ENCODE measurements at regions not wholly inside any gene's neighbourhood (a gene's known extent, or its start where the extent isn't known, plus 50 kb on each side); places are given as distances from the start of the nearest gene placed in this dataset.

DNA sequence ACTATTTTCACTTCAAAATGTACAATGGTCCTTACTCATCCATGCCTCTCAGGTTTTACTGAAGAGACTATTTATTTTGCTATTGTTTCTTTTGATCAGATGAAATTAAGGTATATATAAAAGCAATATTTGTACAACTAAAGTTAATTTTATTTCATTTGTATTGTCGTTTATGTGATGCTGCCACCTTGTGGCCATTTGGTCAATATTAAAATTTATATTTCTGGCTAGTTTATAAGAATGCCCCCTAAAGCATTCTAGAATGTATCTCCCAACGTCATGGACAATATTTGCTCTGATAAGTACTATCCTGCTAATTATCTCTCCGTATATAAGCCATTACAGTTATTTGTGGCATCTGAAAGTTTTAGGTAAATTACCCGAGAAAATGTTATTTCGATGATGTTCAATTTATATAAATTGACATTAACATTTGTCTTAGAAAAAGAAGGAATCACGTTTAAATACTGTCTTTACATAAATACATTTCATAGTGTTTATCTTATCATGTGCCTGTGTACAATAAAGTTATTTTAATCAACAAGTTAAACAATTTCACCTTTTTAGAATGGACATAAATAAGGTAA is 680.0 kb downstream of the TAF11L14 start:
- no peaks in the 10 kb centered on the region for H3K27me3 ChIP-seq (ENCODE audit: control insufficient read depth, insufficient read depth, low read length)
- H3K9me3 ChIP-seq (ENCODE audit: control insufficient read depth, insufficient read depth, low read depth, low read length) = no peaks in the 10 kb centered on the region
- DNase-seq (ENCODE audit: low read depth in 2 of 2) = peak; percentile 22 to 45
- H3K4me3 ChIP-seq (replicated peaks in 1 of 4; ENCODE audit: control extremely low read depth in 1 of 4, insufficient read depth in 1 of 4, low read depth in 3 of 4, low read length in 4 of 4) = no peak overlapping the region
- H2AFZ ChIP-seq (ENCODE audit: low read length) = no peak overlapping the region
- H3K36me3 ChIP-seq (ENCODE audit: control insufficient read depth, insufficient read depth, low read length) = no peaks in the 10 kb centered on the region
- H3K79me2 ChIP-seq (ENCODE audit: control insufficient read depth, insufficient read depth, low read length) = no peaks in the 10 kb centered on the region
- no peak overlapping the region for H3K4me2 ChIP-seq (ENCODE audit: extremely low read depth, insufficient read depth, low read length)
- H3K9ac ChIP-seq (ENCODE audit: insufficient read depth, low read length) = no peak overlapping the region
- no peaks in the 10 kb centered on the region for H3K4me1 ChIP-seq (ENCODE audit: control insufficient read depth, extremely low read depth, insufficient read depth, low read length)
- H3K27ac ChIP-seq (ENCODE audit: insufficient read depth, low read length) = no peak overlapping the region
- no peak for TF ChIP-seq EZH2 (IDR thresholded peaks at IDR 0.05; ENCODE audit: low read length, missing control alignments)
- TF ChIP-seq, protein P1, sequence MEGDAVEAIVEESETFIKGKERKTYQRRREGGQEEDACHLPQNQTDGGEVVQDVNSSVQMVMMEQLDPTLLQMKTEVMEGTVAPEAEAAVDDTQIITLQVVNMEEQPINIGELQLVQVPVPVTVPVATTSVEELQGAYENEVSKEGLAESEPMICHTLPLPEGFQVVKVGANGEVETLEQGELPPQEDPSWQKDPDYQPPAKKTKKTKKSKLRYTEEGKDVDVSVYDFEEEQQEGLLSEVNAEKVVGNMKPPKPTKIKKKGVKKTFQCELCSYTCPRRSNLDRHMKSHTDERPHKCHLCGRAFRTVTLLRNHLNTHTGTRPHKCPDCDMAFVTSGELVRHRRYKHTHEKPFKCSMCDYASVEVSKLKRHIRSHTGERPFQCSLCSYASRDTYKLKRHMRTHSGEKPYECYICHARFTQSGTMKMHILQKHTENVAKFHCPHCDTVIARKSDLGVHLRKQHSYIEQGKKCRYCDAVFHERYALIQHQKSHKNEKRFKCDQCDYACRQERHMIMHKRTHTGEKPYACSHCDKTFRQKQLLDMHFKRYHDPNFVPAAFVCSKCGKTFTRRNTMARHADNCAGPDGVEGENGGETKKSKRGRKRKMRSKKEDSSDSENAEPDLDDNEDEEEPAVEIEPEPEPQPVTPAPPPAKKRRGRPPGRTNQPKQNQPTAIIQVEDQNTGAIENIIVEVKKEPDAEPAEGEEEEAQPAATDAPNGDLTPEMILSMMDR (conservative IDR thresholded peaks at IDR 0.05 in 1 of 2, IDR thresholded peaks at IDR 0.05 in 1 of 2; ENCODE audit: low read depth in 1 of 2, low read length in 2 of 2) = peak in 1 of 2 donors; percentile 41
- no peaks in the 10 kb centered on the region for H4K20me1 ChIP-seq (ENCODE audit: control insufficient read depth, extremely low read depth, insufficient read depth, low read length)

DNA sequence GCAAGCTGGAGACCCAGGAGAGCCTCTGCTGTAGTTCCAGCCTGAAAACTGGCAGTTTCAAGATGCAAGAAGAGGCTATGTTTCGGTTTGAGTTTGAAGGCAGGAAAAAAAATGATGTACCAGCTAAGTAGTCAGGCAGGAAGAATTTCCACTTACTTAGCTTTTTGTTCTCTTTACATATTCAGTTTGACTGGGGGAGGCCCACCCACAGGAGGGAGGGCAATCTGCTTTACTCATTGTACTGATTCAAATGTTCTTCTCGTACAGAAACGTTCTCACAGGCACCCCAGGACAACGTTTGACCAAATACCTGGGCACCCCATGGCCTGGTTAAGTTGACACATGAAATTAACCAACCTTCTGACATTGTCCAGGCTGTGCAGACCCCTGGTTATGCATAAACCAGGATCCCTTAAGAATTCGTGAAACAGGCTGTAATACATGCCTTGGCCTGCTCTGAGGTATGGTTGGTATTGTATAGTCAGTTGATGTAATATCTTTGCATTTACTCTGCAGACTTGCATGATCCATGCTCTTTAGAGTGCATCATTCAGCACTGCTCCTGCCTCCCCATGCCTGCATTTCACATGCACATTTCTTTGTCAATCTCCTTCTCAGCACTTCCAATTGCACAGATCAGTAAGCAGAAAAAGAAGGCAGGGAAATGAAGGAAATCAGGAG is 687.1 kb downstream of the TAF11L14 start:
- DNase-seq (ENCODE audit: low read depth in 2 of 2) = no peak
- Histone ChIP-seq H3K4me3 (replicated peaks in 1 of 4; ENCODE audit: control extremely low read depth in 1 of 4, insufficient read depth in 1 of 4, low read depth in 3 of 4, low read length in 4 of 4) (no peak overlapping the region), H3K4me1 (ENCODE audit: control insufficient read depth, extremely low read depth, insufficient read depth, low read length) (no peaks in the 10 kb centered on the region), H3K9ac (ENCODE audit: insufficient read depth, low read length) (no peak overlapping the region), H2AFZ (ENCODE audit: low read length) (no peak overlapping the region), H3K27ac (ENCODE audit: insufficient read depth, low read length) (no peak overlapping the region), H3K9me3 (ENCODE audit: control insufficient read depth, insufficient read depth, low read depth, low read length) (no peaks in the 10 kb centered on the region), H4K20me1 (ENCODE audit: control insufficient read depth, extremely low read depth, insufficient read depth, low read length) (no peaks in the 10 kb centered on the region), H3K36me3 (ENCODE audit: control insufficient read depth, insufficient read depth, low read length) (no peaks in the 10 kb centered on the region), H3K4me2 (ENCODE audit: extremely low read depth, insufficient read depth, low read length) (no peak overlapping the region), H3K79me2 (ENCODE audit: control insufficient read depth, insufficient read depth, low read length) (no peaks in the 10 kb centered on the region), H3K27me3 (ENCODE audit: control insufficient read depth, insufficient read depth, low read length) (no peaks in the 10 kb centered on the region)
- TF ChIP-seq, protein P1 (conservative IDR thresholded peaks at IDR 0.05 in 1 of 2, IDR thresholded peaks at IDR 0.05 in 1 of 2; ENCODE audit: low read depth in 1 of 2, low read length in 2 of 2) = no peak
- no peak for TF ChIP-seq EZH2 (IDR thresholded peaks at IDR 0.05; ENCODE audit: low read length, missing control alignments)

DNA sequence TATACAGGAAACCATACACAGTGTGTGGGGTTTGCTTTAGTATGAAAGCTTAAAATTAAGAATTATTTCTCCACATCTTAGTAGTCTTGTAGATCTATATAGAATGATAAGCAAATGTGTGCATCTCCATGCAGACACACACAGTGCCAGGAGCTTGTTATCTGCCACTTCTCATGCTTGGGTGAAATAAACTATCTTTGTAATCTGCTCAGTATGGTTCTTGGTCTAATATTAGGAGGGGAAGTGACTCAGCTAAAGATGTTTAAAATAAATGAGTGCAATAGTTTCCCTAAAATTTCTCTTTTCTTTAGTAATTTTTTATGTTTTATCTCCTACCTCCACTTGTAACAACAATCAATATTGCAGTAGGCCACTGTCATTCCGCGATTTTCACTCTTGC is 689.6 kb downstream of the TAF11L14 start:
- TF ChIP-seq EZH2 (IDR thresholded peaks at IDR 0.05; ENCODE audit: low read length, missing control alignments) = no peak
- TF ChIP-seq, protein P1 (conservative IDR thresholded peaks at IDR 0.05 in 1 of 2, IDR thresholded peaks at IDR 0.05 in 1 of 2; ENCODE audit: low read depth in 1 of 2, low read length in 2 of 2) = no peak
- no peak for DNase-seq (ENCODE audit: low read depth in 2 of 2)
- no peak overlapping the region for H3K4me2 ChIP-seq (ENCODE audit: extremely low read depth, insufficient read depth, low read length)
- H3K36me3 ChIP-seq (ENCODE audit: control insufficient read depth, insufficient read depth, low read length) = no peaks in the 10 kb centered on the region
- no peak overlapping the region for H2AFZ ChIP-seq (ENCODE audit: low read length)
- no peaks in the 10 kb centered on the region for H3K9me3 ChIP-seq (ENCODE audit: control insufficient read depth, insufficient read depth, low read depth, low read length)
- no peaks in the 10 kb centered on the region for H3K79me2 ChIP-seq (ENCODE audit: control insufficient read depth, insufficient read depth, low read length)
- no peaks in the 10 kb centered on the region for H4K20me1 ChIP-seq (ENCODE audit: control insufficient read depth, extremely low read depth, insufficient read depth, low read length)
- no peaks in the 10 kb centered on the region for H3K27me3 ChIP-seq (ENCODE audit: control insufficient read depth, insufficient read depth, low read length)
- H3K4me1 ChIP-seq (ENCODE audit: control insufficient read depth, extremely low read depth, insufficient read depth, low read length) = no peaks in the 10 kb centered on the region
- no peak overlapping the region for H3K4me3 ChIP-seq (replicated peaks in 1 of 4; ENCODE audit: control extremely low read depth in 1 of 4, insufficient read depth in 1 of 4, low read depth in 3 of 4, low read length in 4 of 4)
- H3K9ac ChIP-seq (ENCODE audit: insufficient read depth, low read length) = no peak overlapping the region
- no peak overlapping the region for H3K27ac ChIP-seq (ENCODE audit: insufficient read depth, low read length)
